ENCODE measurements at regions not wholly inside any gene's neighbourhood (a gene's known extent, or its start where the extent isn't known, plus 50 kb on each side); places are given as distances from the start of the nearest gene placed in this dataset.

GRCh38 chr20:53826090-53826489, 232.5 kb upstream of the ZNF217 start:
- TF ChIP-seq, protein P1, sequence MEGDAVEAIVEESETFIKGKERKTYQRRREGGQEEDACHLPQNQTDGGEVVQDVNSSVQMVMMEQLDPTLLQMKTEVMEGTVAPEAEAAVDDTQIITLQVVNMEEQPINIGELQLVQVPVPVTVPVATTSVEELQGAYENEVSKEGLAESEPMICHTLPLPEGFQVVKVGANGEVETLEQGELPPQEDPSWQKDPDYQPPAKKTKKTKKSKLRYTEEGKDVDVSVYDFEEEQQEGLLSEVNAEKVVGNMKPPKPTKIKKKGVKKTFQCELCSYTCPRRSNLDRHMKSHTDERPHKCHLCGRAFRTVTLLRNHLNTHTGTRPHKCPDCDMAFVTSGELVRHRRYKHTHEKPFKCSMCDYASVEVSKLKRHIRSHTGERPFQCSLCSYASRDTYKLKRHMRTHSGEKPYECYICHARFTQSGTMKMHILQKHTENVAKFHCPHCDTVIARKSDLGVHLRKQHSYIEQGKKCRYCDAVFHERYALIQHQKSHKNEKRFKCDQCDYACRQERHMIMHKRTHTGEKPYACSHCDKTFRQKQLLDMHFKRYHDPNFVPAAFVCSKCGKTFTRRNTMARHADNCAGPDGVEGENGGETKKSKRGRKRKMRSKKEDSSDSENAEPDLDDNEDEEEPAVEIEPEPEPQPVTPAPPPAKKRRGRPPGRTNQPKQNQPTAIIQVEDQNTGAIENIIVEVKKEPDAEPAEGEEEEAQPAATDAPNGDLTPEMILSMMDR (IDR thresholded peaks at IDR 0.05; ENCODE audit: low read depth, low read length, missing input control): no peak
- TF ChIP-seq ZBTB33 (IDR thresholded peaks at IDR 0.05): no peak
- TF ChIP-seq GABPA (IDR thresholded peaks at IDR 0.05 in 1 of 2, conservative IDR thresholded peaks at IDR 0.05 in 1 of 2): no peak
- TF ChIP-seq, protein P2, sequence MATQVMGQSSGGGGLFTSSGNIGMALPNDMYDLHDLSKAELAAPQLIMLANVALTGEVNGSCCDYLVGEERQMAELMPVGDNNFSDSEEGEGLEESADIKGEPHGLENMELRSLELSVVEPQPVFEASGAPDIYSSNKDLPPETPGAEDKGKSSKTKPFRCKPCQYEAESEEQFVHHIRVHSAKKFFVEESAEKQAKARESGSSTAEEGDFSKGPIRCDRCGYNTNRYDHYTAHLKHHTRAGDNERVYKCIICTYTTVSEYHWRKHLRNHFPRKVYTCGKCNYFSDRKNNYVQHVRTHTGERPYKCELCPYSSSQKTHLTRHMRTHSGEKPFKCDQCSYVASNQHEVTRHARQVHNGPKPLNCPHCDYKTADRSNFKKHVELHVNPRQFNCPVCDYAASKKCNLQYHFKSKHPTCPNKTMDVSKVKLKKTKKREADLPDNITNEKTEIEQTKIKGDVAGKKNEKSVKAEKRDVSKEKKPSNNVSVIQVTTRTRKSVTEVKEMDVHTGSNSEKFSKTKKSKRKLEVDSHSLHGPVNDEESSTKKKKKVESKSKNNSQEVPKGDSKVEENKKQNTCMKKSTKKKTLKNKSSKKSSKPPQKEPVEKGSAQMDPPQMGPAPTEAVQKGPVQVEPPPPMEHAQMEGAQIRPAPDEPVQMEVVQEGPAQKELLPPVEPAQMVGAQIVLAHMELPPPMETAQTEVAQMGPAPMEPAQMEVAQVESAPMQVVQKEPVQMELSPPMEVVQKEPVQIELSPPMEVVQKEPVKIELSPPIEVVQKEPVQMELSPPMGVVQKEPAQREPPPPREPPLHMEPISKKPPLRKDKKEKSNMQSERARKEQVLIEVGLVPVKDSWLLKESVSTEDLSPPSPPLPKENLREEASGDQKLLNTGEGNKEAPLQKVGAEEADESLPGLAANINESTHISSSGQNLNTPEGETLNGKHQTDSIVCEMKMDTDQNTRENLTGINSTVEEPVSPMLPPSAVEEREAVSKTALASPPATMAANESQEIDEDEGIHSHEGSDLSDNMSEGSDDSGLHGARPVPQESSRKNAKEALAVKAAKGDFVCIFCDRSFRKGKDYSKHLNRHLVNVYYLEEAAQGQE (IDR thresholded peaks at IDR 0.05): no peak
- TF ChIP-seq TAF1 (conservative IDR thresholded peaks at IDR 0.05): no peak
- TF ChIP-seq RAD21 (IDR thresholded peaks at IDR 0.05): no peak
- no peak for TF ChIP-seq SP1 (IDR thresholded peaks at IDR 0.05)
- TF ChIP-seq, protein P3, sequence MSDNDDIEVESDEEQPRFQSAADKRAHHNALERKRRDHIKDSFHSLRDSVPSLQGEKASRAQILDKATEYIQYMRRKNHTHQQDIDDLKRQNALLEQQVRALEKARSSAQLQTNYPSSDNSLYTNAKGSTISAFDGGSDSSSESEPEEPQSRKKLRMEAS (IDR thresholded peaks at IDR 0.05): no peak
- no peak for TF ChIP-seq ATF3 (IDR thresholded peaks at IDR 0.05)
- TF ChIP-seq EGR1 (IDR thresholded peaks at IDR 0.05; ENCODE audit: low read depth in 2 of 2): no peak
- TF ChIP-seq FOXA1 (IDR thresholded peaks at IDR 0.05): no peak
- no peak for TF ChIP-seq JUND (IDR thresholded peaks at IDR 0.05)
- TF ChIP-seq YY1 (IDR thresholded peaks at IDR 0.05): no peak

Data from liver (tissue), 3 donors.